Stimulated activated CD4-positive, alpha-beta T cell treated with anti-CD3 and anti-CD28 coated beads, Interleukin-2, amount 100 ng/mL, for 24 hours (primary cell): ENCODE measurements at regions not wholly inside any gene's neighbourhood (a gene's known extent, or its start where the extent isn't known, plus 50 kb on each side); places are given as distances from the start of the nearest gene placed in this dataset.
"Not testable (repeated sequence)": the region's sequence is repeated elsewhere in the genome, so short reads cannot be mapped to it uniquely, and the experiment has no call there.

Experiments
- DNase-seq, 2 donors: peaks; one replicate each; pipeline ENCODE4 v3.0.0-alpha.2; 2020

DNA sequence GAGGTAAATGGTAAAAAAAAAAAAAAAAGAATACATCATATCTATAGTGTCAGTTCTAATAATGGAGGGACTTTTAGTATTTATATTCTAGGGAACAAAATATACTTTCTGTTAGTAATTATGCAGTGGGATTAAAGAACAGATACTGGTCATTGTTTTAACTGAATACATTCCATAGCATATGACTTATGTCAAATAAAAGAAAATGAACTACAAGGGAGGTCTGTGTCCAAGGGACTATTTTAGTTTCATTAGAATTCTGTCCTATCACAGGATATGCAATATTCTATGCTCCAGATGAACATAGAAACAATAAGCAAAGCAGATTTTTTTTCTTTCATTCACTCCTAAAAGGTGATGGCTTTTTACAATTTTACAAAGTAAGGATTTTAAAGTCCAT is 154.2 kb upstream of the ZEB2 start:
- no peak for DNase-seq

DNA sequence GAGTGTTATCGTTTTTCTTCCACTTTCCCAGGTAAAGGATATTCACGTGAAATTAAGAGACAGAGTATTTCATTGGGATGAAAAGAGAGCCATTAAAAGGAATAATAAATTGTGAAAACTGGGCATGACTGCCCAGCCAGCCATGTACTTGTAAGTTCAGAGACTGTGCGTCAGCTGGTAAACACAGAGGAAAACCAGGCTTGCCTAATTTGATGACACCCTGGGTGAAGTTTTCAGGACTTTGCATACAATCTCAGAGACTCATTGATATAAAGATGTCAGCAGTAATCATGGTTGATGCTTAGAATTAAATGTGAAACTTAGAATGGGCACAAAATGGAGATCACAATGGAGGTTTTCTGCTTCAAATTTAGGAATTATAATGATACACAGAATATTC is 153.5 kb upstream of the ZEB2 start:
- no peak for DNase-seq

DNA sequence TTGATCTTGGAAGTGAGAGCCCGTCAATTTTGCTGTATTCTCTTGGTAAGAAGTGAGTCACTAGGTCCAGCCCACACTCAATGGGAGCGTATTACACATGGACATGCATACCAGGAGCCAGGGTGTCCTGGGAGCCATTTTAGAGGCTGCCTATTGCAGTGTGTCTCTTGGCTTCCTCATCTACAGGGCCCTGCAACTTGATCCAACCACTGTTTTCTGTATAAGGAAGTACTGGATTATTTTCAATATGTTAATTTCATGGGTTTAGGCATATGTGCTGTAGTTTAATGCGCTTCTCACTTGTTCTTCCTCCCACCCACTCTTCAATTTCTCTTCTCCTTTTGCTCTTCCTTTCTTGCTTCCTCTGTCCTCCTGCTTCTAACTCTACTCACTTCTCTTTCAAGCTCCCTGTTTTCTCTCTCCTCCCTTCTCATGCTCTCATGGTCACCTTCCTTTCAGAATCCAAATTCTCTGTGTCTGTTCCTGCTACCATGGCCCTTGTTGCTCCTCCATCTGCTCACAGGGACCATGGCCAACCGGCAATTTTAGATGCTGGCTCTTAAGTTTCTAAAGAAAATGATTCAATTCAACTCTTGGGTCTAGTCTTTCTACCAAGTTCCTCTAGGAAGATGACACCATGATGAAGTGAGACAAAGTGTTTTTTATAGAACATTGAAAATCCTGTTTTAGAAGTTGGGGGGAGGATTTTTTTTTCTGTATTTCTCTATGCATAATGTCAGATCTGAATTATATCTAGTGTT is 152.0 kb upstream of the ZEB2 start:
- DNase-seq: no peak

DNA sequence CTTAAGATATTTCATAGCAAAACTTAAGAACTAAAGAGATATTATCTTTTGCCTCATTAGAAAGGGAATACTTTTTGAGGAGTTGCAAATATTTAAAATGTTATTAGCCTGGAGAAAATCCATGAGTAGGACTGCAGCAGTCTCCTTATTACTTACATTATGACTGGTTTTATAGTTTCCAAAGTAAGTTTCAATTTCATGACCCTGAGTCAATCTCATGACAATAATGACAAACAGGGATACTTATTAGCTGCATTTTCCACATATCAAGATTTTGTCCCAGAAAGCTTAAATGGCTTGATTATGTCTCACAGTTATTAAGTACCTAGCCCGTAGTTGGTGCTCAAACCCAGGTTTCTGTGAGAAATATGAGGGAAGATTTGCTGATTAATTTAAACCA is 150.8 kb upstream of the ZEB2 start:
- no peak for DNase-seq

DNA sequence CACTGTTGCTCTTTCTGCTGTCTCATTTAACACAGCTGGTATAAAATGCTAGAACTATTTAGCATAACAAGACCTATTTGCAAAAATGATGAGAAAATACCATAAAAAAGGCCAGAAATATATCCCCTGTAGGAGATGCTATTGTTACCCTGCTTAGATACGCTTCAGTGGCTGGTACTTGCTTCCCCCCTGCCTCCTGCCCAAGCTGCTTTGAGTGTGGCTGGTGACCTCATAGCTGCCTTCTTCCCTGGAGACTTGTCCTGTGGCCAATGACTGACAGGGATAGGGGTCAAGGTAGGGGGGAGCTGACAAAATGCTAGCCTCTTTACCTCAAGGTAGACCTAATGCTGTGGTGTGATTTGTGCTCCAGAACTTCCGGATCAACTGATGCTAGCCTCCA is 150.2 kb upstream of the ZEB2 start:
- DNase-seq: no peak

DNA sequence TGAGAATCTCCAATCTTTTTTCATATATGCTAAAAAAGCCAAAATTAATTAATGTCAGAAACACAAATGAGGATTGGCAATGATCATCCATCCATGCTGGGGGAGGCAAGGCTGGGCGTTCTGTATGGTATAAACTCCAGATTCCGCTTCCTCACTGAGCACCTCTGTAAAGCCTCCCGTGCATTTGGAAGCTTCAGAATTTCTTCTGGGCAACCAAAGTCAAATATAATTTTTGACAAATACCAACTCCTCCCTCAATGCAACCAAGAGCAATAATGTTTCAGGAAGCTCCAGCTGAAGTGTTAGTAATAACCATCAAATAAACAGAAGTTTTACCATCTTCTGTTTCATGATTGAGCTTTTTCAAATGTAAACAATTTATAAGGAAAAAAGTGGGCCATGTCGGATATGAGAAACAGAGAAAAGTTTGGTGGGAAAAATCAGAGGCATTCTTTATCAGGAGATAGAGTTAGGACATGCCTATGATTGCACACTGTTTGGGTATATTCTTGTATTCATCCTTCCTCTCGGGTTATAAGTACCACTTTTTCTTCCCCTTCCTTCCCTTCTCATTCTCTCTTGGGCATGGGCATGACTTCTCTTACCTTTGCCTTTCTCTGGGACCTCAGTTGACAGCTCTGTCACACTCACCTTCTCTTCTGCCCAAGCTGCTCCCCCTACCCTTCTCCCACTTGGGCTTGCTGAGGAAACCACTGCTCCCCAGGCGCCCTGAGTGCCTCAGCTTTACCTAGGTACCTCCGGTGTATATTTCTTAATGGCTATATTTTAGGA is 149.5 kb upstream of the ZEB2 start:
- DNase-seq: no peak

DNA sequence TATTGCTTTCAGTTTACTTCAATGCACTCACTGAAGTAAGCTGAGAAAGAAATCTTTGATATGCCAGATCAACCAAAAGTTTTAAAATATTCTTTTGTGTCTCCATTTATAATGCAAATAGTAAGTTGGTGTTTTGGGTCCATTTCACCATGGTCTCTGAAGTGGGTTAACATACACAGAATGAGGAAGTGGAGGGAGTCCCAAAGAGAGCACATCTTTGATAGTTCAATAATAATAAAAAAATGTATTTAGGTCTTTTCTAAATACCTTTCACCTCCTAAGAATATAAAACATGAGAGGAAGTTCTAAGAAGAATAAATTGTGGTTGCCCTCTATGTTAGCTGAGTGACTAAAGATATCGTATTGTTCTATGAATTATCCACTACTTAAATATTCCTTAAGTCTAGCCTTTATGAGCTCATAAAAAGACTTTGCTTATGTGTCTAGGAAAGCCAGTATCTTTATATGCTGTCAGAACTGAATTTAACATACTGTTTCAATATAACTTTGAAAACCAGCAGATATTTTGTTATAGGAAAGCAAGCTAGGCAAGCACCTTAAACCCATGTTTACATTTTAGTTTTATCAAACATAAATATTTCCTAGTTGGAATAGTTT is 148.7 kb upstream of the ZEB2 start:
- DNase-seq: no peak

DNA sequence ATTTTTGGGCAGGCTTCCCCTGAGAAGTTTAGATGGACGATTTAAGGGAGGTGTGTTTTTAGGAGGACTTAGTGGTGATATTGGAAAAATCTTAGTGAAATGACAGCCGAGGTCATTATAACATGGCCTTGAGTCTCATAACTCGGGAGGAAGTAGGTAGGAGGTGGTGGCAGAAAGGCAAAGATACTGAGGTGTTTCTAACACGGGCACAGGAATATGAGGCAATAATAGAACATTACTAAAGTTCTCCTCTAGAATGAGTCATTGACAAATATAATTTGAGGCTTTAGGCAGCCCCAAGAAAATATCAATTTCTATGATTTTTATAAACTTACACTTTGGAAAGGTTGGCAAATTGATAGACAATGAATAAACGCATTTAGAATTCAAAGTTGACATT is 146.1 kb upstream of the ZEB2 start:
- no peak for DNase-seq

DNA sequence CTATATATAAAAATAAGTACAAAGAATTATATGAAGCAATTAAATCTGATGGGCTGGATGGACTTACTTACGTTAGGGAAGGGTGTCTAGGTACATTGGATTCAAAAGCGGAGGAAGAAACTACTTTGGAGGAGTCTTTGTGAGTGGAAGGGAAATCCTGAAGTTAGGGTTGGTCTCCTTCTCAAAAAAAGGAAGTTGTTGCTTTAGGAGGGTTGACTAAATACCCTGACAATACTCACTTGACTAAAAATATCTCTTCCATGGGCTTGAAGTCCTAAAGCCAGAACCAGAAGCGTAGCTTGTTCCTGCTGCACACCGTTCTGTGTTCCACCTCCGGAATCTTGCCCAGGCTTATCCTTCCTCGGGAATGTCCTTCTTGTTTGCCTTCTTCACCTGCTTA is 143.3 kb upstream of the ZEB2 start:
- DNase-seq: no peak

DNA sequence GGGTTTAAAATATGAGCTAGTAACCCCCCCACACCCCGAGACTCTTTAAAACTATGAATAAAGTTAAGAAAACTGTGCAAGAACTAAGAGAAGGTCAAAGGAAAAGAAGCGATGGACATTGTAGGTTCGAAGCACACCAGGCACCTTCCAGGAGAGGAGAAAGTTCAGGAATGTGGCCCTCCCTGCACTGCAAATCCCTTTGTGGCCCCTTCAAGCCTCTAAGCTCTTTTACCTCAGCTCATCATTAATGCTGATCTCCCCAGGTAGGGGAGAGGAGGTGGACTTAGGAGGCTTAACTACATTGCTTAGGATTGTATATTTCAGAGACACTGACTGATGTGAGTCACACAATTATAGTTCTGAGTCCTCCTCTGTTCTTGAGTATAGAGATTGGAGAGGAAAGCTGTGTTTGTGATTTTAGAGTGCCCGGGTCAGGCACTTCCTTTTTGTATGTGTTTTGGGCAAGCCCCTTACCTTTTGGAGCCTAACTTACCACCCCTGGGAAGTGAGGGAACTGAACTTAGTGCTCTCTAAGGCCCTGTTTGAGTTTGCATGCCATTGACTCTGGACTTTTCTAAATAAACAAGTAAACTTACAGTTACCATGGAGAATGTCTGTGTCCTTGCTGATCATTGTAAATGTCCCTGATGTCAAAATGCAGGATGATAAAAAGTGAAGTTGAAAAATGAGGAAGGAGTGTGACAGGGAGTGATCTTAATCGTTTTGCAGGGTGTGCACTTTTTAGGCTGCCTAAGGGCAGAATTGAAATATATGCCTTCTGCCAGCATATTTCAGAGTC is 140.8 kb upstream of the ZEB2 start:
- no peak for DNase-seq

DNA sequence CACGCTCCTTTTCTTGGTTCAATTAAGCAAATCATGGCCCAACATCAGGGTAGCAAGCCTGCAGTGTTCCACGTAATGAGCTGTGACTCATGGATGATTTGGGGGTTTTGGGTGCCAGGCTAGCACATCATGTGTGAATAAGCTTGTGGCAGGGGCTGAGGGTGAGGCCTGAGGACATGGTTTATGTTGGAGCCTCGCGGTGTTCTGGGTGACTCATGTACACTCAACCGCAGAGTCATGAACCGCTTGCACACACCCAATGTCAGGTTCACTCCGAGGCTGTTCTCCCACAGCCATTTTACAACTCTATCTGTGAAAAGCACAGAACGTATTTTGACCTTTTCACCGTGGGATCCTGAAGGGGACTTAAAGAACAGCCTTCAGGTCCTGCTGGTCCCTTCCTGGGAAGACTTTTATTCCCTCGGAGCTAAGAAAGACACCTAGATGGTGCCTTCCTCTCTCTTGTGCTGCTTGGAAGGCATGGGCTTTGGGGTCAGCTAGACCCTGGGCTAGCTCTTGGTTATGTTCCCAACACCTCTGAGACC is 139.9 kb upstream of the ZEB2 start:
- peak; percentile 11 to 40 for DNase-seq

DNA sequence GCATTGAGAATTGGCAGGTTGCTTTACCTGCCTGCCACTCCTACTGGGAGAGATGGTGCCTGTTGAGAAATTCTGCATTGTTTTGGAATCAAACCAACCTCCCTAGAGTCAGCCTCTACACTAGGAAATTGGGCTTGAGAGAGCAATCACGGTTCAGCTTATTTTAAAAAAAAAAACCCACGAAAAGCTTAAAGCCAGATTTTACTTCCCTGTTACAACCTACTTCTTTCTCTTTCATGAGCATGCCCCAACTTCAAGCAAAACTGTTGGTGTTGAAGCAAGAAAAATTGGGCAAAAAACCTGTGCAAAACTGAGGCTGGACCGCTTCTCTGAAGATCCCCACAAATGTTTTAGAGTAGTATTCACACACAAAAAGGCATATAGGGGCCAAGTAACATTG is 134.6 kb upstream of the ZEB2 start:
- no peak for DNase-seq

DNA sequence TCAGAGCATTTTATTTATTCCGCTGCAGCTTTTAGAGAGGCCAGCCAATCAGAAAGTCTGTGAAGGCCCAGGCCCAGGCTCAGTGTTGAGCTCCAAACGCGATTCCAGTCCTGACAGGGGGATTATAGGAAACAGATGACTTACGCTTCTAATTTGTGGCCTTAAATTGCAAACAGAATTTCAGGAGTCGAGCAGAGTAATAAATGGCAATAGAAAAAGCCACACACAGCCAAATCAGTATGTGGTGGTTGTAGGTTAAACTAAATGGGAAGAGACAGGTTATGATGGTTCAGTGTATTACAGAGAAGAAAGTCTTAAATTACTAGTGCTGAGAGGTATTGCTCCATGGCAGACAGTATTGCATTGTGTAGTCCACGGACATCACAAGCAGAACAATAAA is 131.0 kb upstream of the ZEB2 start:
- DNase-seq: no peak

DNA sequence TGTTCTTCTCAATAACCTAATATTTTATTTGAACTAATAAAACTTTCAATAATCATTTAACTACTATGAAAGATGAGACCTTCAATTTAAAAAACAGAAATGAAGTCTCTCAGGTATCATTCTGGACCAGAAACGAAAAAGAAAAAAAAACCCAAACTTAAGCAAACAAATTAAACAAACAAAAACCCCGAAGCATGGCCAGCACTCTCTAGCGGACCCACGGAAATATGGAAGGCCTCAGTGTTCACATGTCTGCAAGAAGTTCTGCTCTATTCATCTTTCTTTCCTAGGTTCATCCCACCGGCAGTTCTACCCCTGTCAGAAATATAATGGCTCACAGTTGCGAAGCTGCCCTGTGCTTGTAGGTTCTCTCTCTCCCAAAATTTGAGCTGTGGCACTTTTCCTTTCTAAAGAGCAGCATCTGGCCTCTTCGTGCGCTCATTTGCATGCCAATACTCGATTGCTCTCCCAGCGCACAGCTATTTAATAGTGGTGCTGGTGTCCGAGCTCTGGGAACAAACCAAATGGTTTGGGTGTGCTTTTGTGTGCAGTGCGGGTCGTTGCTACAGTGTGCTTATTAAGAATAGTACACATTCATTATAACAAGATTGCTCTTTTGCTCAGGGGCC is 129.0 kb upstream of the ZEB2 start:
- DNase-seq: no peak

DNA sequence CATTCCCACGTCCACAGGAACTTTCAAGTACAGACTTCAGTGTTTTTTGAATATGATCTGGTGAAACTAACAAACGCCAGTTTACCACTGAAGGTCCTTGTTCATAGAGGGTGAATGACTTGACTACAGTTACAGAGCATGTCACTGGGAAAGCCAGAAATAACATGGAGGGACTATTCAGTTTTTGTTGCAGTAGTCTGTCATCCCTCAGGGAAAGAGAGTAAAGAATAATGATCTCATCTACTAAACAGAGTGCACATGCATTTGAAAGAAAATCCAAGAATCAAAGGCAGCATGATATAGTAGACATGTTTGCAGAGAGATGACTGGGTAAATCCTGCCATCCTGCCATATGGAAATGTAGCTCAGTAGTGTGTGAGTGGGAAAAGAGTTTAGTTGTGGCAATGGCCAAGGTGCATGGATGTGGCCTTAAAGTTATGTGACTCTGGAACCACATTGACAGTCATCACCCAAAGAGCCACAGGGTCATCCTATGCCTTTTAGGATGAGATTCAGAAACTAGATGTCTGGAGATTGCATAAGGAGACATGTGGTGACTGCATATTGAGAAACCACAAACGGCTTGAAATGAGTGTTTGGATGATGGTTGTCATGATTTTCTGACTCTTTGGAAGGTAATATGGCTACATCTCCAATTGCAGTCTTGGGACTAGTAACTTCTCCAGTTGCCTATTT is 125.3 kb upstream of the ZEB2 start:
- no peak for DNase-seq

DNA sequence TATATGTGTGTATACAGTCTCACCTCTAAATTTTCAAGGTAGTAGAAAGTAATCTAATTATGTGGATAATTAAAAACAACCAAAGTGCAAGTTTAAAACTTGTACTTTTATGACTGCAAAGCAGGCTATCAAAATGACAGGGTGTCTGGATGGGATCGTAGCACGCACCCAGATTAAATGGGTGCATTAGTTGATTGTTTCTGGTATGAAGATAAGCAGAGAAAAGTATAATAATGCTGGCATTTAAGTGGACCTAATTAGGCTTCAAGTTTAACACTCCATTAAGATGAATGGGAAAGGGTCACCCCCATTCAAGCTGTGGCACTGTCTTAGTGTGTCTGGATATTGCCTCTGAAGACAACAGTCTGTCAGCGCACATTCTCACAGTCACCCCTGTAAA is 124.6 kb upstream of the ZEB2 start:
- DNase-seq: no peak

DNA sequence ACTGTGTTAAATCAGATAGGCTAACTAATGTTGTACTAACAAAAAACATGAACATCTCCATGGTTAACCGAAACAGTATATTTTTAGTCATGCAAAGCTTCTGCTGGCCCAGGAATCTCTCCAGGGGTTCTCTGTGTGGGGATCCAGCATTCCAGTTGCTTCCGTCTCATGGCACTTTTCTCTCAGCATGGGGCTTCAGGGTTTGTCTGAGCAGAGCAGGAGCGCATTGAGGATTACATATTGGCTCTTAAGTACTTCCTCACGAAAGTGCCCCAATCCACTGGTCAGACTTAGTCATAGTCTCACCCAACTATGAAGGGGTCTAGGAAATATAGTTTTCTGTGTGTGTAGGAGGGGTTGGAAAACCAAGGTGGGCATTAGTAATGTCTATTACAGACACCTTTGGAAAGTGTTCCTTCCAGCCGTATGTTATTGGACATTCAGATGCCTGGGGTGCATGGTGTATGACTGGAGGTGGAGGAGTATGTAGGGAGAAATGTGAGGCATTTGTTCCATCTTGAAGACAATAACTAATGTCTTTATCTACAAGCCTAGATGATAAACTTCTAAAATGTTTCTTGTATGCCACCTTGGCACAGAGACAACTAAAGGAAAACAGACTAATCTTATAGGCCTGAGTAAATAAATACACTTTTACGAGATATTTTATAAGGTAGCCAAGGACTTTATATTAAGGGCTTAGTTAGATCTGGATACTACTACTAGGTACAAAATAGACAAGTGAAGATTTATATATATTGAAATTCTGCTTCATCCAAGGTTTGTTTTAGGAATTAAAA is 123.8 kb upstream of the ZEB2 start:
- no peak for DNase-seq

DNA sequence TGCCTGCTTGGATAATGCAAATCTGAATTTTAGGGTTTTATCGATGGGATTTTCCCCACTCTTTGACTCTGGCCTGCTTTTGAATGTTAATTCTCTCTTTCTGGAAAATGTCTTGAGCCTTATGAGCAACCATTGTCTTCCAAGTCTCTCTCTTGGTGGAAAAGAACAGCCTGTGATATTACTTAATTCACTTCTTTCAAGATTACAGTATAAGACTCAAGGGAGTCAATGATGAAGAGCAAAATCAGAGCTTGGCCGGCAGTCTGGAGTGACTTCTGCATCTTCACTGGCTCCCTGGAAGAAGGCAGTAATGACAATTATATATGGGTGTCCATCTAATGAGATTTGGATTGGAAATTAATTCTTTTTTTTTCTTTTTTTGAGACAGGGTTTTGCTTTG is 122.9 kb upstream of the ZEB2 start:
- DNase-seq: no peak

DNA sequence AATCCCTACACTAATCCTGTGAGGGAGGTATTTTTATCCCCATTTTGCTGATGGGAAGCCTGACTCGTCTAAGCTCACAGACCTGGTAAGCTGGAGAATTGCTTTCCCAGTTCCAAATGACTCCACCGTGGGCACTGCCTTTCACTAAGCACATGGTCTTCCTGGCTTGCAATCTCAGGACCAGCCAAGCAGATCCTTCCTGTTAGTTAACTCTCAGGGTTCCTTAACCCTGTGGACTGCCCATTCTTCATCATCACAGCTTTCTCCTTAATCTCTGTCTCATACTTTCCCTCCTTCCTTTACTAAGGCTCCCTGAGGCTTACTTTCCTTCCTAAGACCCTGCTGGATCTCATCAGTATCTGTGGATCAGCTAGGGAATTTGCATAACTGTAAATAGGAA is 122.2 kb upstream of the ZEB2 start:
- DNase-seq: no peak

DNA sequence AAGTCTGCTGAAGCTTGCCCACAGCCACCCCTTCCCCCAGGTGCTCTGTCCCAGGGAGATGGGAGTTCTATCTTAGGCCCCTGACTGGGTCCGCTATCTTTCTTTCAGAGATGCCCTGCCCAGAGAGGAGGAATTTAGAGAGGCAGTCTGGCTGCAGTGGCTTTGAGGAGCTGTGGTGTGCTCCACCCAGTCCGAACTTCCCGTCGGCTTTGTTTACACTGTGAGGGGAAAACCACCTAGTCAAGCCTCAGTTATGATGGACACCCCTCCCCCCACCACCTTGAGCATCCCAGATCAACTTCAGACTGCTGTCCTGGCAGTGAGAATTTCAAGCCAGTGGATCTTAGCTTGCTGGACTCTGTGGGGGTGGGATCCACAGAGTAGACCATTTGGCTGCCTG is 118.3 kb upstream of the ZEB2 start:
- DNase-seq: not testable (repeated sequence)

DNA sequence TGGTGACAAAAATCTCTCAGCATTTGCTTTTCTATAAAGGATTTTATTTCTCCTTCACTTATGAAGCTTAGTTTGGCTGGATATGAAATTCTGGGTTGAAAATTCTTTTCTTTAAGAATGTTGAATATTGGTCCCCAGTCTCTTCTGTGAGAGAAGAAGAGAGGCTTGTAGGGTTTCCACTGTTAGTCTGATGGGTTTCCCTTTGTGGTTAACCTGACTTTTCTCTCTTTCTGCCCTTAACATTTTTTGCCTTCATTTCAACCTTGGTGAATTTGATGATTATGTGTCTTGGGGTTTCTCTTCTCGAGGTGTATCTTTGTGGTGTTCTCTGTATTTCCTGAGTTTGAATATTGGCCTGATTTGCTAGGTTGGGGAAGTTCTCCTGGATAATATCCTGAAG is 116.9 kb upstream of the ZEB2 start:
- not testable (repeated sequence) for DNase-seq
